Fibroblast of lung (primary cell): ENCODE measurements at regions not wholly inside any gene's neighbourhood (a gene's known extent, or its start where the extent isn't known, plus 50 kb on each side); places are given as distances from the start of the nearest gene placed in this dataset.

Source experiments
- DNase-seq, 2 donors: peaks; one replicate each; pipeline versions ENCODE4 v3.0.0 to v3.0.0-alpha.2; 2010; ENCODE audit warnings: low read depth in 2 of 2
- H2AFZ ChIP-seq: 2 replicates; pipeline ENCODE4 v1.5.1; 2012; ENCODE audit warnings: low read length, control low read depth, inconsistent platforms
- H3K27ac ChIP-seq: 2 replicates; pipeline ENCODE4 v1.5.1; 2011; ENCODE audit warnings: low read length, control low read depth; ENCODE audit not compliant: insufficient read depth
- H3K27me3 ChIP-seq: 2 replicates; pipeline ENCODE4 v1.5.1; 2011; ENCODE audit warnings: mild to moderate bottlenecking, low read length; ENCODE audit not compliant: control insufficient read depth, insufficient read depth
- H3K36me3 ChIP-seq: 2 replicates; pipeline ENCODE4 v1.5.1; 2011; ENCODE audit warnings: low read length; ENCODE audit not compliant: control insufficient read depth, insufficient read depth
- H3K4me1 ChIP-seq: 2 replicates; pipeline ENCODE4 v1.5.1; 2011; ENCODE audit warnings: low read length; ENCODE audit not compliant: control insufficient read depth, insufficient read depth; ENCODE audit errors: extremely low read depth
- H3K4me2 ChIP-seq: 2 replicates; pipeline ENCODE4 v1.5.1; 2011; ENCODE audit warnings: low read length, control low read depth; ENCODE audit not compliant: insufficient read depth; ENCODE audit errors: extremely low read depth
- H3K4me3 ChIP-seq, 4 experiments: fragments of 200-600 bp in 1 of 4; sonication (generic) in 1 of 4; replicated peaks in 1 of 4; 2 replicates each; pipeline ENCODE4 v1.5.1; 2011 to 2016; ENCODE audit warnings: low read length in 4 of 4, low read depth in 3 of 4, mild to moderate bottlenecking in 3 of 4, control low read depth in 2 of 4, inconsistent platforms in 1 of 4, mixed read lengths in 1 of 4; ENCODE audit not compliant: insufficient read depth in 1 of 4; ENCODE audit errors: control extremely low read depth in 1 of 4
- H3K79me2 ChIP-seq: 2 replicates; pipeline ENCODE4 v1.5.1; 2012; ENCODE audit warnings: mild to moderate bottlenecking, low read length, inconsistent platforms; ENCODE audit not compliant: control insufficient read depth, insufficient read depth
- H3K9ac ChIP-seq: 2 replicates; pipeline ENCODE4 v1.5.1; 2011; ENCODE audit warnings: mild to moderate bottlenecking, low read length, control low read depth; ENCODE audit not compliant: insufficient read depth
- H3K9me3 ChIP-seq: 2 replicates; pipeline ENCODE4 v1.5.1; 2012; ENCODE audit warnings: low read depth, low read length; ENCODE audit not compliant: control insufficient read depth, insufficient read depth
- H4K20me1 ChIP-seq: 2 replicates; pipeline ENCODE4 v1.5.1; 2011; ENCODE audit warnings: low read length; ENCODE audit not compliant: control insufficient read depth, insufficient read depth; ENCODE audit errors: extremely low read depth
- EZH2 ChIP-seq: IDR thresholded peaks from 2 replicates; pipeline ENCODE4 v1.5.1; 2012; ENCODE audit warnings: low read length, control low read depth, mild to moderate bottlenecking; ENCODE audit errors: missing control alignments
- TF ChIP-seq, protein P1 (sequence below), 2 donors: IDR thresholded peaks in 1 of 2; conservative IDR thresholded peaks in 1 of 2; 1 replicate in 1 of 2; 2 replicates in 1 of 2; pipeline ENCODE4 v1.5.1; 2011 to 2012; ENCODE audit warnings: low read length in 2 of 2, control low read depth in 1 of 2, inconsistent platforms in 1 of 2, low read depth in 1 of 2, mild to moderate bottlenecking in 1 of 2

DNA sequence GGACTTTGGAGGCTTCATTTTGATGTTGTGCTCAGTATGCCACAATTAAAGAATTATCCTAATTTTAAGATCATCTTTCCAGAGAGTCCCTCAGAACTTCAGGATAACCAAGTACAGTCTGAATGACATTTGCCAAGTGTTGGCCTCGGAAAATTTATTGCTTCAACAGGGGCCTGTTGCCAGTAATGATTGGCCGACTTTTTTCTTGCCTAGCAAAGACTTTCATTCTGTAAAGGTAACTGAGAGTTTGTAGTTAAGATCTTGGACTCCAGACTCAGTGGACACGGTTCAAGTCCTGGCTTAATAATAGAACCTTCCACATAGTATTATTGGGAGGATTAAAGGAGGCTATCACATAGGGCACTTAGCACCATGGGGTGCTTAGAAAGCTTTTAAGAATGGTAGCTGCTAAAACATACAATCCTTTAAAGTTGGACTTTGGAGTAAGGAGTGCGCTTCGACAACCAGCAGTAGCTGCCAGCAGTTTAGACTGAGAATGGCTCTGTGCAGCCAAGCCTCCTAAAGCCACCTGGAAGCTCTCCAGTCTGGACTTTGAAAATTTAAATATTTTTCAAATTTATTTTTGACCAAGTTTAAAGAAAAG, 90.0 kb downstream of the PLCE1 start:
- H3K9me3 ChIP-seq: no peaks in the 10 kb centered on the region
- H3K9ac ChIP-seq: no peak overlapping the region
- no peaks in the 10 kb centered on the region for H3K27me3 ChIP-seq
- TF ChIP-seq, protein P1, sequence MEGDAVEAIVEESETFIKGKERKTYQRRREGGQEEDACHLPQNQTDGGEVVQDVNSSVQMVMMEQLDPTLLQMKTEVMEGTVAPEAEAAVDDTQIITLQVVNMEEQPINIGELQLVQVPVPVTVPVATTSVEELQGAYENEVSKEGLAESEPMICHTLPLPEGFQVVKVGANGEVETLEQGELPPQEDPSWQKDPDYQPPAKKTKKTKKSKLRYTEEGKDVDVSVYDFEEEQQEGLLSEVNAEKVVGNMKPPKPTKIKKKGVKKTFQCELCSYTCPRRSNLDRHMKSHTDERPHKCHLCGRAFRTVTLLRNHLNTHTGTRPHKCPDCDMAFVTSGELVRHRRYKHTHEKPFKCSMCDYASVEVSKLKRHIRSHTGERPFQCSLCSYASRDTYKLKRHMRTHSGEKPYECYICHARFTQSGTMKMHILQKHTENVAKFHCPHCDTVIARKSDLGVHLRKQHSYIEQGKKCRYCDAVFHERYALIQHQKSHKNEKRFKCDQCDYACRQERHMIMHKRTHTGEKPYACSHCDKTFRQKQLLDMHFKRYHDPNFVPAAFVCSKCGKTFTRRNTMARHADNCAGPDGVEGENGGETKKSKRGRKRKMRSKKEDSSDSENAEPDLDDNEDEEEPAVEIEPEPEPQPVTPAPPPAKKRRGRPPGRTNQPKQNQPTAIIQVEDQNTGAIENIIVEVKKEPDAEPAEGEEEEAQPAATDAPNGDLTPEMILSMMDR (conservative IDR thresholded peaks at IDR 0.05 in 1 of 2, IDR thresholded peaks at IDR 0.05 in 1 of 2; ENCODE audit: low read depth in 1 of 2, low read length in 2 of 2): no peak
- no peak for TF ChIP-seq EZH2
- peaks cover 5% of the 10 kb centered on the region for H3K4me1 ChIP-seq
- H3K27ac ChIP-seq: no peak overlapping the region
- H3K4me3 ChIP-seq: no peak overlapping the region
- H3K79me2 ChIP-seq: no peaks in the 10 kb centered on the region
- H3K4me2 ChIP-seq: no peak overlapping the region
- no peak overlapping the region for H2AFZ ChIP-seq
- DNase-seq: no peak
- H3K36me3 ChIP-seq: no peaks in the 10 kb centered on the region
- no peaks in the 10 kb centered on the region for H4K20me1 ChIP-seq

DNA sequence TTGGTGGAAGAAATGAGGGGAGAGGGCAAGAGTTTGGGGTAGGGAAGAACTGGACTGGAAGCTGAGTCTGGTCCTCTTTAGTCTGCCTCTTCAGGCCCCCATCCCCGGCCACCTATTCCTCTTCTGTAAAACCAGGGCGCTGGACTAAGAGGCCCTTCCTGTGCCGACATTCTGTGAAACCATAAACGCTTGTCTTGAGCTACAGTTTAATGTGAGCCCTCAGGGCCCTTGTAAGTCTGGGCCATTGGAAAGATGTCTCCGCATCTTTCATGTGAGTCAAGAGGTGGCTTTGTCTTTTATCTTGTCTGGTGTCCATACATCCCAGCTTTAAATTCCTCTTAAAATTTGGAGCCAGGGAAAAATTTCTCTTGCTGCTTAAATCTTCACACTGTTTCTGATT, 90.6 kb downstream of the PLCE1 start:
- Histone ChIP-seq H3K4me1 (peaks cover 9% of the 10 kb centered on the region), H3K27me3 (no peaks in the 10 kb centered on the region), H3K36me3 (no peaks in the 10 kb centered on the region), H3K4me3 (no peak overlapping the region), H2AFZ (no peak overlapping the region), H3K27ac (no peak overlapping the region), H3K4me2 (no peak overlapping the region), H3K9me3 (no peaks in the 10 kb centered on the region), H3K9ac (no peak overlapping the region), H4K20me1 (no peaks in the 10 kb centered on the region), H3K79me2 (no peaks in the 10 kb centered on the region)
- no peak for DNase-seq
- no peak for TF ChIP-seq EZH2
- TF ChIP-seq, protein P1 (conservative IDR thresholded peaks at IDR 0.05 in 1 of 2, IDR thresholded peaks at IDR 0.05 in 1 of 2; ENCODE audit: low read depth in 1 of 2, low read length in 2 of 2): no peak

DNA sequence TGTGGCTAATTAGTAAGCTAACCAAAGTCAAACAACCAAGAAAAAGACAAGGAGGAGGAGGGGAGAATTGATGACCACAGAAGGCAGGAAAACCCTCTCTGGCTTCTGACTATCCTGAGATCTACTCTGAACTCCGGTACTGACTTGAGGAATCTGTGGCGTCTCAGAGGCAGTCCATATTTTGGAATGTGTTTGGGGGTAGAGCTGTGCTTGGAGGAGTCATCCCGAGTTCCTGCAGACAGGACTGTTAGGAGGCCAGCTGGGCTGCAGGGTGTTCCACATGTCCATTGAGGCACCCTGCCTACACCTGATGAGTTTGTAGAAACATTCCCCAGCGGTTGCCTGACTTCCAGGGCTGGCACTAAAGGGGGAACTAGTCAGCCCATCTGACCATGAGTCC, 91.6 kb downstream of the PLCE1 start:
- H3K4me1 ChIP-seq: peaks cover 9% of the 10 kb centered on the region
- no peak overlapping the region for H3K9ac ChIP-seq
- no peaks in the 10 kb centered on the region for H4K20me1 ChIP-seq
- no peak for TF ChIP-seq EZH2
- TF ChIP-seq, protein P1 (conservative IDR thresholded peaks at IDR 0.05 in 1 of 2, IDR thresholded peaks at IDR 0.05 in 1 of 2; ENCODE audit: low read depth in 1 of 2, low read length in 2 of 2): no peak
- H3K27ac ChIP-seq: no peak overlapping the region
- no peak overlapping the region for H3K4me2 ChIP-seq
- no peaks in the 10 kb centered on the region for H3K9me3 ChIP-seq
- DNase-seq: peak in 1 of 2 donors; percentile 15
- H3K27me3 ChIP-seq: no peaks in the 10 kb centered on the region
- no peak overlapping the region for H2AFZ ChIP-seq
- no peaks in the 10 kb centered on the region for H3K79me2 ChIP-seq
- no peaks in the 10 kb centered on the region for H3K36me3 ChIP-seq
- H3K4me3 ChIP-seq: no peak overlapping the region
